Thyroid gland (tissue), 4 donors: ENCODE measurements at regions not wholly inside any gene's neighbourhood (a gene's known extent, or its start where the extent isn't known, plus 50 kb on each side); places are given as distances from the start of the nearest gene placed in this dataset.

ENCODE experiments used
- DNase-seq, 2 donors: peaks; one replicate each; pipeline ENCODE4 v3.0.0-alpha.2; 2019
- H3K27ac ChIP-seq, 3 donors: fragments of 200-600 bp; sonication (generic); 1 replicate in 2 of 3; 2 replicates in 1 of 3; pipeline ENCODE4 v1.5.1; 2016 to 2019; ENCODE audit warnings: mild to moderate bottlenecking in 1 of 3, moderate library complexity in 1 of 3
- H3K27me3 ChIP-seq: fragments of 200-600 bp; sonication (generic); one replicate; pipeline ENCODE4 v1.5.1; 2019
- H3K36me3 ChIP-seq, 2 donors: fragments of 200-600 bp; sonication (generic); one replicate each; pipeline ENCODE4 v1.5.1; 2016 to 2019
- H3K4me1 ChIP-seq, 2 donors: fragments of 200-600 bp; sonication (generic); one replicate each; pipeline ENCODE4 v1.5.1; 2017 to 2019
- H3K4me3 ChIP-seq, 3 donors: fragments of 200-600 bp; sonication (generic); replicated peaks in 1 of 3; 1 replicate in 2 of 3; 2 replicates in 1 of 3; pipeline ENCODE4 v1.5.1; 2016; ENCODE audit warnings: mild to moderate bottlenecking in 1 of 3
- H3K9me3 ChIP-seq: fragments of 200-600 bp; sonication (generic); one replicate; pipeline ENCODE4 v1.5.1; 2017
- POLR2A ChIP-seq, 2 donors: fragments of 450-650 bp; IDR thresholded peaks; one replicate each; pipeline ENCODE4 v1.6.1; 2017; ENCODE audit warnings: antibody characterized with exemption in 2 of 2, mild to moderate bottlenecking in 2 of 2, moderate library complexity in 1 of 2
- WGBS, 2 donors: methylation state at CpG; one replicate each; pipeline ENCODE4 v1.1.5; 2017; 5-methylcytosine and 5-hydroxymethylcytosine counted together
- intact Hi-C: fragments of 100-400 bp; cut with DNase I; formaldehyde crosslinking; loops from one replicate; pipeline ENCODE4 v1.15.1; 2023
- TF ChIP-seq, protein P1 (sequence below), 6 experiments: fragments of 200-600 bp in 3 of 6; fragments of 450-650 bp in 3 of 6; sonication (generic) in 3 of 6; IDR thresholded peaks; one replicate each; pipeline ENCODE4 v1.5.1; 2016 to 2019; ENCODE audit warnings: antibody characterized with exemption in 6 of 6, mild to moderate bottlenecking in 2 of 6, inconsistent platforms in 1 of 6, moderate library complexity in 1 of 6

DNA sequence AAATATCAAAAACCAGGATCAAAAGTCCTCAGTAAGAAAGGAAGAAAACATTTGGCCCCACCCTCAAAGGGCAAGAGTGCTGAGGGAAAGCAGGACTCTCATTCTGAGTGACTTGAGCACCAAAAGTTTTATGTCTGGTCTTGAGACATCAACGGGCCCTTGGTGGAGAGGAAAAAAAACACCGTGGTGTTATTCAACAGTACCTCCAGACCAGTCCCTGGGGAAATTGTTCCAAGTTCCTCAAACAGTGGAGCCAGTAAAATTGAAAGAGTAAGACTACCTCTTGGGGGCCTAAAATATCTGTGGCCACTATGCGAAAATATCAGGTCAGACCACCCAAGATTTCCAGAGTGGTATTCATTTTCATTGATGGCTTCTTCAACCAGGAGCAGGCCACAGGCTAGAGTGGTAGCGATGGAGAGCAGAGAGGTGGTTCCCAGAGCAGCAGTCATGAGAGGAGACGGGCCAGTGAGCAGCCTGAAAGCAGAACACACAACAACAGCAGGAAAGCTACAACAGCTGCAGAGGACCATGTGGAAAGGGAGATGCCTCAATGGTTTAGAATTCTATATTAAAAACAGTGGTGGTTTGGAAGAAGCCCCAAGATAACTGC lies 63.7 kb upstream of the RPL34 start:
- Histone ChIP-seq H3K27me3 (no peaks in the 10 kb centered on the region), H3K4me3 (no peak overlapping the region), H3K27ac (no peak overlapping the region), H3K36me3 (no peaks in the 10 kb centered on the region), H3K9me3 (no peaks in the 10 kb centered on the region), H3K4me1 (peaks cover 5 to 11% of the 10 kb centered on the region in 2 donors)
- 82 to 90% methylated on average over 5 of the region's 5 CpGs for WGBS, 2 donors
- intact Hi-C loops, result no loop called here
- no peak for DNase-seq
- no peak for TF ChIP-seq POLR2A (IDR thresholded peaks at IDR 0.05)
- TF ChIP-seq, protein P1, sequence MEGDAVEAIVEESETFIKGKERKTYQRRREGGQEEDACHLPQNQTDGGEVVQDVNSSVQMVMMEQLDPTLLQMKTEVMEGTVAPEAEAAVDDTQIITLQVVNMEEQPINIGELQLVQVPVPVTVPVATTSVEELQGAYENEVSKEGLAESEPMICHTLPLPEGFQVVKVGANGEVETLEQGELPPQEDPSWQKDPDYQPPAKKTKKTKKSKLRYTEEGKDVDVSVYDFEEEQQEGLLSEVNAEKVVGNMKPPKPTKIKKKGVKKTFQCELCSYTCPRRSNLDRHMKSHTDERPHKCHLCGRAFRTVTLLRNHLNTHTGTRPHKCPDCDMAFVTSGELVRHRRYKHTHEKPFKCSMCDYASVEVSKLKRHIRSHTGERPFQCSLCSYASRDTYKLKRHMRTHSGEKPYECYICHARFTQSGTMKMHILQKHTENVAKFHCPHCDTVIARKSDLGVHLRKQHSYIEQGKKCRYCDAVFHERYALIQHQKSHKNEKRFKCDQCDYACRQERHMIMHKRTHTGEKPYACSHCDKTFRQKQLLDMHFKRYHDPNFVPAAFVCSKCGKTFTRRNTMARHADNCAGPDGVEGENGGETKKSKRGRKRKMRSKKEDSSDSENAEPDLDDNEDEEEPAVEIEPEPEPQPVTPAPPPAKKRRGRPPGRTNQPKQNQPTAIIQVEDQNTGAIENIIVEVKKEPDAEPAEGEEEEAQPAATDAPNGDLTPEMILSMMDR (IDR thresholded peaks at IDR 0.05), result no peak

DNA sequence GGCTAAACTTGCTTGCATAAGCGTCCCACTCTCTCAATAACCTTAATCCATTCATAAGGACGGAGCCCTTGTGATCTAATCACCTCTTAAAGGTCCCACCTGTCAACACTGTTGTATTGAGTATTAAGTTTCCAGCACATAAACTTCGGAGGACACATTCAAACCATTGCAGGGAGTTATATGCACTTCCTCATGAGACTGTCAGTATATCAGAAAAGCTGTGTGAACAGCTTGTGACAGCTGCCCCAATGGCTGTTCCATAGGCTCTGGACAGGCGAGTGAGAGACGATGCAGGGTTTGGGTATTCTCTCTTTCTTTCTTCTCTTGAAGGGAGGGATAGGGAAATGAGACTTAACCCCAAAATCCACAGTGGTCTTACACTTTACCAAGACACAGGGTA lies 64.2 kb upstream of the RPL34 start:
- H3K9me3 ChIP-seq, result no peaks in the 10 kb centered on the region
- H3K27ac ChIP-seq, result no peak overlapping the region
- intact Hi-C loops, result no loop called here
- TF ChIP-seq, protein P1 (IDR thresholded peaks at IDR 0.05), result no peak
- no peak for TF ChIP-seq POLR2A (IDR thresholded peaks at IDR 0.05)
- no peak overlapping the region for H3K4me3 ChIP-seq
- DNase-seq, result no peak
- no peaks in the 10 kb centered on the region for H3K36me3 ChIP-seq
- no peaks in the 10 kb centered on the region for H3K27me3 ChIP-seq
- 88 to 91% methylated on average over 5 of the region's 5 CpGs for WGBS, 2 donors
- H3K4me1 ChIP-seq, result peaks cover 5 to 11% of the 10 kb centered on the region in 2 donors

DNA sequence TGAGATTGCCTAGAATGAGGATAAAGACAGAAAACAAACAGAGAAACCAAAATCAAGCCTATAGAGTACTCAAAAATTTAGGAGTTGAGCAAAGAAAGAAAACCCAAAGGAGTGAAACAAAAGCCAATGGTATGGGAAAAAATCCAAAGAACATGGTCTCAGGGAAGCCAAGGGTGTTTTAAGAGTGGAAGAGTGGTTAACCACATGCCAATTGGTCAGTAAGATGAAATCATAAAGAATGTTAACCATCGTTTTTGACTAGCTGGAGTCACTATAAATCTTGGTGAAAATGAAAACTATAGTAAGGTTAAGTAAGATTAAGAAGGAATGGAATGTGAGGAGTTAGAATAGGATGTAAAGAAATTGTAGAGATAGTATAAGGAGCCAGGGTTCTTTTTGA lies 64.7 kb upstream of the RPL34 start:
- intact Hi-C loops, result no loop called here
- no peaks in the 10 kb centered on the region for H3K27me3 ChIP-seq
- 74 to 92% methylated on average over 1 of the region's 1 CpG for WGBS, 2 donors
- H3K4me3 ChIP-seq, result no peak overlapping the region
- H3K27ac ChIP-seq, result no peak overlapping the region
- no peak for DNase-seq
- H3K4me1 ChIP-seq, result peaks cover 5 to 11% of the 10 kb centered on the region in 2 donors
- no peaks in the 10 kb centered on the region for H3K36me3 ChIP-seq
- no peaks in the 10 kb centered on the region for H3K9me3 ChIP-seq
- TF ChIP-seq POLR2A (IDR thresholded peaks at IDR 0.05), result no peak
- TF ChIP-seq, protein P1 (IDR thresholded peaks at IDR 0.05), result no peak

DNA sequence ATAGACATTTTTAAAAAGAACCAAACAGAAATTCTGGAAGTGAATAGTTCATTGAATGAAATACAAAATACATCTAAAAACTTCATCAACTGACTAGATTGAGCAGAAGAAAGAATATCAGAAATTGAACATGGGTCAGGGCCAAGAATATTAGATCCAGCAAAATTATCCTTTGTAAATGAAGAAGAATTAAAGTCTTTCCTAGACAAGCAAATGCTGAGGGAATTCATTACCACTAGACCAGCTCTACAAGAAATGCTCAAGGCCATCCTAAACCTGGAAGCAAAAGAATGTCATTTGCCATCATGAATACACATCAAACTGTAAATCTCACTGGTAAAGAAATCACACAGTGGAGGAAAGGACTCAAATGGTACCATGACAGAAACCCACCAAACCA lies 72.7 kb upstream of the RPL34 start:
- intact Hi-C loops, result no loop called here
- no peaks in the 10 kb centered on the region for H3K9me3 ChIP-seq
- TF ChIP-seq, protein P1 (IDR thresholded peaks at IDR 0.05), result no peak
- TF ChIP-seq POLR2A (IDR thresholded peaks at IDR 0.05), result no peak

DNA sequence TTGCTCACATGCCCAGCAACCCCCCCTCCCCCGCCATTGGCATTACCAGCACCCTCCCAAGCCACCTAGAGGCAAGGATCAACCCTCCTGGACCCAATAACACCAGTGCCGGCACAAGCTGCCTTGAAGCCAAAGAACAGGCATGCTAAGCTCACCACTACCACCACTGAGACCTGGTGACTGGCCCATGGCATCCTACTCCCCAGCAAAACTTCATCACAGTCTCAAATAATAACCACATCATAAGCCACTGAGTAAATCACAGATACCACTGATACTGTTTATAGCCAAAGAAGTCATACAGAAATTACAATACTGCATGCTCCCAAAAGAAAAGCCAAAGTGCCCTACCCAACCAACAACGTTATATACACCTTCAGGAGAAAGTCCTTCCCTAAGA lies 73.6 kb upstream of the RPL34 start:
- Histone ChIP-seq H3K4me3 (no peak overlapping the region), H3K27ac (no peak overlapping the region), H3K4me1 (no peaks in the 10 kb centered on the region), H3K36me3 (no peaks in the 10 kb centered on the region), H3K9me3 (no peaks in the 10 kb centered on the region), H3K27me3 (no peaks in the 10 kb centered on the region)
- no peak for DNase-seq
- 82 to 88% methylated on average over 3 of the region's 3 CpGs for WGBS, 2 donors
- TF ChIP-seq, protein P1 (IDR thresholded peaks at IDR 0.05), result no peak
- TF ChIP-seq POLR2A (IDR thresholded peaks at IDR 0.05), result no peak
- intact Hi-C loops, result no loop called here

More for the DNA sequence above, 72.7 kb upstream of the RPL34 start:
- Histone ChIP-seq H3K4me3 (no peak overlapping the region), H3K27ac (no peak overlapping the region), H3K27me3 (no peaks in the 10 kb centered on the region), H3K36me3 (no peaks in the 10 kb centered on the region), H3K4me1 (no peaks in the 10 kb centered on the region)
- DNase-seq, result no peak
